ENCODE measurements at regions not wholly inside any gene's neighbourhood (a gene's known extent, or its start where the extent isn't known, plus 50 kb on each side); places are given as distances from the start of the nearest gene placed in this dataset.
"Not testable (repeated sequence)": the region's sequence is repeated elsewhere in the genome, so short reads cannot be mapped to it uniquely, and the experiment has no call there.

DNA sequence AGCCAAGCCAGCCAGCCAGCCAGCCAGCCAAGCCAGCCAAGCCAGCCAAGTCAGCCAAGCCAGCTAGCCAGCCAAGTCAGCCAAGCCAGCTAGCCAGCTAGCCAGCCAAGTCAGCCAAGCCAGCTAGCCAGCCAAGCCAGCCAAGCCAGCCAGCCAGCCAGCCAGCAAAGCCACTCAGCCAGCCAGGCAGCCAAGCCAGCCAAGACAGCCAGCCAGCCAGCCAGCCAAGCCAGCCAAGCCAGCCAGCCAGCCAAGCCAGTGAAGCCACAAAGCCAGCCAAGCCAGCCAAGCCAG, 1605.0 kb downstream of the RPIA start:
- TF ChIP-seq, protein P1, sequence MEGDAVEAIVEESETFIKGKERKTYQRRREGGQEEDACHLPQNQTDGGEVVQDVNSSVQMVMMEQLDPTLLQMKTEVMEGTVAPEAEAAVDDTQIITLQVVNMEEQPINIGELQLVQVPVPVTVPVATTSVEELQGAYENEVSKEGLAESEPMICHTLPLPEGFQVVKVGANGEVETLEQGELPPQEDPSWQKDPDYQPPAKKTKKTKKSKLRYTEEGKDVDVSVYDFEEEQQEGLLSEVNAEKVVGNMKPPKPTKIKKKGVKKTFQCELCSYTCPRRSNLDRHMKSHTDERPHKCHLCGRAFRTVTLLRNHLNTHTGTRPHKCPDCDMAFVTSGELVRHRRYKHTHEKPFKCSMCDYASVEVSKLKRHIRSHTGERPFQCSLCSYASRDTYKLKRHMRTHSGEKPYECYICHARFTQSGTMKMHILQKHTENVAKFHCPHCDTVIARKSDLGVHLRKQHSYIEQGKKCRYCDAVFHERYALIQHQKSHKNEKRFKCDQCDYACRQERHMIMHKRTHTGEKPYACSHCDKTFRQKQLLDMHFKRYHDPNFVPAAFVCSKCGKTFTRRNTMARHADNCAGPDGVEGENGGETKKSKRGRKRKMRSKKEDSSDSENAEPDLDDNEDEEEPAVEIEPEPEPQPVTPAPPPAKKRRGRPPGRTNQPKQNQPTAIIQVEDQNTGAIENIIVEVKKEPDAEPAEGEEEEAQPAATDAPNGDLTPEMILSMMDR (IDR thresholded peaks at IDR 0.05; ENCODE audit: low read length) = not testable (repeated sequence)
- not testable (repeated sequence) for TF ChIP-seq EZH2 (IDR thresholded peaks at IDR 0.05; ENCODE audit: borderline replicate concordance, low read length)
